B cell (primary cell): ENCODE measurements at regions not wholly inside any gene's neighbourhood (a gene's known extent, or its start where the extent isn't known, plus 50 kb on each side); places are given as distances from the start of the nearest gene placed in this dataset.

ENCODE experiments used
- ATAC-seq: fragments of 200-7000 bp; cut with Tn5 transposase; one replicate; pipeline ENCODE4 v1.10.0; 2021; ENCODE audit warnings: low read depth, mild to moderate bottlenecking, moderate number of reproducible peaks, moderate library complexity
- CTCF ChIA-PET: fragments of 350-600 bp; sonication (Branson Sonifier 250); formaldehyde crosslinking; loops from one replicate; lab custom pipeline; 2021; ENCODE audit warnings: antibody characterized with exemption, inconsistent platforms; lab: Charles Lee
- POLR2A ChIA-PET: fragments of 350-600 bp; sonication (Branson Sonifier 250); formaldehyde crosslinking; loops from one replicate; lab custom pipeline; 2021; ENCODE audit warnings: antibody characterized with exemption; lab: Charles Lee
- DNase-seq: peaks from one replicate; pipeline ENCODE4 v3.0.0; 2013
- H2AFZ ChIP-seq: 2 replicates; pipeline ENCODE4 v1.6.1; 2012; ENCODE audit warnings: mild to moderate bottlenecking, low read depth, low read length; ENCODE audit not compliant: insufficient read depth, poor library complexity, severe bottlenecking
- H3K27ac ChIP-seq, 2 donors: 1 replicate in 1 of 2; 2 replicates in 1 of 2; pipeline ENCODE4 v1.5.1; 2012 to 2013; ENCODE audit warnings: low read length in 2 of 2, mild to moderate bottlenecking in 2 of 2, moderate library complexity in 1 of 2
- H3K27me3 ChIP-seq, 4 experiments: fragments of 200-600 bp in 1 of 4; sonication (generic) in 1 of 4; replicated peaks in 1 of 4; 1 replicate in 2 of 4; 2 replicates in 2 of 4; pipeline versions ENCODE4 v1.6.1 to v1.7.0; 2013 to 2016; ENCODE audit warnings: low read length in 3 of 4, mild to moderate bottlenecking in 2 of 4, mixed read lengths in 1 of 4, moderate library complexity in 1 of 4; ENCODE audit not compliant: insufficient read depth in 4 of 4, control insufficient read depth in 3 of 4; ENCODE audit errors: control extremely low read depth in 1 of 4
- H3K36me3 ChIP-seq, 2 experiments: replicated peaks in 1 of 2; 1 replicate in 1 of 2; 2 replicates in 1 of 2; pipeline versions ENCODE4 v1.6.1 to v1.7.1; 2013; ENCODE audit warnings: low read length in 1 of 2; ENCODE audit not compliant: insufficient read depth in 2 of 2, control insufficient read depth in 1 of 2; ENCODE audit errors: control extremely low read depth in 1 of 2, extremely low read depth in 1 of 2
- H3K4me1 ChIP-seq, 2 donors: fragments of 200-600 bp in 1 of 2; sonication (generic) in 1 of 2; 1 replicate in 1 of 2; 2 replicates in 1 of 2; pipeline versions ENCODE4 v1.5.1 to v1.6.1; 2013 to 2017; ENCODE audit warnings: low read length in 2 of 2; ENCODE audit not compliant: control insufficient read depth in 2 of 2, insufficient read depth in 2 of 2
- H3K4me2 ChIP-seq: replicated peaks from 2 replicates; pipeline ENCODE3; 2012; ENCODE audit warnings: mild to moderate bottlenecking, low read depth, low read length; ENCODE audit not compliant: poor library complexity, severe bottlenecking
- H3K4me3 ChIP-seq, 5 experiments: fragments of 200-600 bp in 1 of 5; sonication (generic) in 1 of 5; 1 replicate in 3 of 5; 2 replicates in 2 of 5; pipeline versions ENCODE4 v1.5.1 to v1.7.0; 2011 to 2016; ENCODE audit warnings: low read length in 4 of 5, mild to moderate bottlenecking in 4 of 5, low read depth in 2 of 5, control low read depth in 1 of 5, moderate library complexity in 1 of 5; ENCODE audit not compliant: insufficient read depth in 1 of 5; ENCODE audit errors: control extremely low read depth in 1 of 5, extremely low read depth in 1 of 5
- H3K79me2 ChIP-seq: fragments of 200-600 bp; sonication (generic); one replicate; pipeline ENCODE4 v1.6.0; 2016; ENCODE audit warnings: low read length; ENCODE audit not compliant: control insufficient read depth, insufficient read depth
- H3K9ac ChIP-seq: fragments of 200-600 bp; sonication (generic); 2 replicates; pipeline ENCODE4 v1.6.1; 2017; ENCODE audit warnings: mild to moderate bottlenecking, low read length, moderate library complexity
- H3K9me3 ChIP-seq, 3 donors: one replicate each; pipeline versions ENCODE4 v1.6.1 to v1.7.1; 2013; ENCODE audit warnings: low read length in 2 of 3; ENCODE audit not compliant: control insufficient read depth in 2 of 3, insufficient read depth in 1 of 3; ENCODE audit errors: control extremely low read depth in 1 of 3
- H4K20me1 ChIP-seq: 2 replicates; pipeline ENCODE4 v1.6.0; 2012; ENCODE audit warnings: mild to moderate bottlenecking, low read length; ENCODE audit not compliant: insufficient read depth, control insufficient read depth, poor library complexity, severe bottlenecking
- H3K27ac Mint-ChIP-seq: one replicate; pipeline ENCODE4 v1.8.0; 2021; ENCODE audit warnings: mixed read lengths
- H3K27me3 Mint-ChIP-seq: one replicate; pipeline ENCODE4 v1.8.0; 2021; ENCODE audit warnings: mixed read lengths
- H3K4me1 Mint-ChIP-seq: one replicate; pipeline ENCODE4 v1.8.0; 2021; ENCODE audit warnings: mixed read lengths
- H3K4me3 Mint-ChIP-seq: one replicate; pipeline ENCODE4 v1.8.0; 2021; ENCODE audit warnings: mixed read lengths
- H3K9me3 Mint-ChIP-seq: one replicate; pipeline ENCODE4 v1.8.0; 2022; ENCODE audit warnings: mixed read lengths; ENCODE audit not compliant: insufficient read depth
- CTCF ChIP-seq: fragments of 200-600 bp; IDR thresholded peaks from one replicate; pipeline ENCODE4 v1.8.0; 2022; ENCODE audit warnings: antibody characterized with exemption, mild to moderate bottlenecking
- EZH2 ChIP-seq: IDR thresholded peaks from 2 replicates; pipeline ENCODE4 v1.6.1; 2012; ENCODE audit warnings: borderline replicate concordance, low read depth, mild to moderate bottlenecking, moderate library complexity, low read length; ENCODE audit not compliant: insufficient read depth, poor library complexity, severe bottlenecking
- WGBS: methylation state at CpG from one replicate; pipeline ENCODE4 v1.1.5; 2013; ENCODE audit warnings: missing lambda C conversion rate; ENCODE audit not compliant: insufficient coverage; 5-methylcytosine and 5-hydroxymethylcytosine counted together
- intact Hi-C: fragments of 100-400 bp; cut with micrococcal nuclease; formaldehyde crosslinking; loops from one replicate; pipeline ENCODE4 v1.10.0; 2022

- H3K27ac ChIP-seq = no peak overlapping the region
- no peaks in the 10 kb centered on the region for H3K79me2 ChIP-seq
- no peak overlapping the region for H3K4me2 ChIP-seq
- no peak overlapping the region for H3K9ac ChIP-seq
- no peaks in the 10 kb centered on the region for H3K36me3 ChIP-seq
- CTCF ChIA-PET = interaction anchor here (0.6 to 1.2 kb wide), 2 partner anchors 11 to 56 kb away, joined by 3 to 4 read pairs; no protein-coding TSS in a partner anchor
- H3K27ac Mint-ChIP-seq = no peak overlapping the region
- DNase-seq (no peak), ATAC-seq (no peak)
- H4K20me1 ChIP-seq = no peaks in the 10 kb centered on the region
- H3K4me3 Mint-ChIP-seq = no peak overlapping the region
- no peak overlapping the region for H2AFZ ChIP-seq
- H3K4me1 Mint-ChIP-seq = peaks cover 42% of the 10 kb centered on the region
- 100% methylated on average over 1 of the region's 2 CpGs for WGBS
- no peak overlapping the region for H3K4me3 ChIP-seq
- POLR2A ChIA-PET = interaction anchor here (0.9 kb wide), 1 partner anchor 62 kb away, joined by 5 read pairs; no protein-coding TSS in a partner anchor
- H3K9me3 Mint-ChIP-seq = no peaks in the 10 kb centered on the region
- intact Hi-C loops = no loop called here
- H3K27me3 Mint-ChIP-seq = no peaks in the 10 kb centered on the region
- H3K27me3 ChIP-seq = no peaks in the 10 kb centered on the region
- no peak for TF ChIP-seq CTCF
- TF ChIP-seq EZH2 = no peak
- no peaks in the 10 kb centered on the region for H3K9me3 ChIP-seq
- peaks cover 30 to 31% of the 10 kb centered on the region in 2 donors for H3K4me1 ChIP-seq
Observed at GRCh38 chr20:1809131-1809572, 86.1 kb upstream of the SIRPA start.

DNA sequence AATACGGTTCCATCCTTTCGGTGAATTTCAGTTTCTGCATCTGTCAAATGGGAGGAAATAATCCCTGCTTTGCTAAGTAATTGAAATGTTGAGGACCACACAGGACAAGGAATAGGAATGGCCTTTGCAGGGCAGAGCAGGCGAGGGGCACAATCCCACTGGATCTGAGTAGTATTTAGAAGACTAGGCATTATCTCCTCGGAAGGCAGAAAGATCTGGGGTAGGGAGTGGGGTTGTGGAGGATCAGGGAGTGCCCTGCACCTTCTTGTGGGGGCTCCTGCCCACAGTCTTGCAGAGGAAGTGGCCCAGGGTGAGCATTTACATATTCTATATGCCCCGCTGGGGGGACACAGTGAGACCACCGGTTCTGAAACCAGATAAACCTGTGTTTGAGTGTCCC is 87.1 kb upstream of the SIRPA start:
- no peak for TF ChIP-seq CTCF
- TF ChIP-seq EZH2 = no peak
- no peak overlapping the region for H3K9ac ChIP-seq
- DNase-seq = no peak
- H3K79me2 ChIP-seq = no peaks in the 10 kb centered on the region
- H4K20me1 ChIP-seq = no peaks in the 10 kb centered on the region
- ChIA-PET POLR2A (no interaction called here), CTCF (interaction anchor here (1.2 kb wide), 1 partner anchor 57 kb away, joined by 3 read pairs; no protein-coding TSS in a partner anchor)
- no peaks in the 10 kb centered on the region for H3K36me3 ChIP-seq
- no peaks in the 10 kb centered on the region for H3K27me3 Mint-ChIP-seq
- intact Hi-C loops = no loop called here
- no peaks in the 10 kb centered on the region for H3K9me3 ChIP-seq
- H3K27me3 ChIP-seq = no peaks in the 10 kb centered on the region
- no peak overlapping the region for H3K27ac ChIP-seq
- no peak overlapping the region for H3K4me3 Mint-ChIP-seq
- H3K4me1 Mint-ChIP-seq = peaks cover 49% of the 10 kb centered on the region
- 92% methylated on average over 5 of the region's 6 CpGs for WGBS
- no peak overlapping the region for H3K4me3 ChIP-seq
- no peak overlapping the region for H3K27ac Mint-ChIP-seq
- ATAC-seq = no peak
- no peak overlapping the region for H3K4me2 ChIP-seq
- H2AFZ ChIP-seq = no peak overlapping the region
- peaks cover 36 to 37% of the 10 kb centered on the region in 2 donors for H3K4me1 ChIP-seq
- no peaks in the 10 kb centered on the region for H3K9me3 Mint-ChIP-seq
